Endodermal cell (in vitro differentiated cells): ENCODE measurements at regions not wholly inside any gene's neighbourhood (a gene's known extent, or its start where the extent isn't known, plus 50 kb on each side); places are given as distances from the start of the nearest gene placed in this dataset.

Experiments used
- DNase-seq: peaks from one replicate; pipeline ENCODE4 v3.0.0-alpha.2; 2017
- H3K27ac ChIP-seq: 2 replicates; pipeline ENCODE4 v1.5.1; 2013; ENCODE audit warnings: mild to moderate bottlenecking, low read depth, low read length, moderate library complexity
- H3K27me3 ChIP-seq: 2 replicates; pipeline ENCODE4 v1.6.1; 2013; ENCODE audit warnings: mild to moderate bottlenecking, low read length, moderate library complexity; ENCODE audit not compliant: insufficient read depth, control insufficient read depth, poor library complexity, severe bottlenecking
- H3K36me3 ChIP-seq: 2 replicates; pipeline ENCODE4 v1.7.0; 2013; ENCODE audit warnings: mild to moderate bottlenecking, low read length, moderate library complexity; ENCODE audit not compliant: control insufficient read depth, insufficient read depth
- H3K4me1 ChIP-seq: one replicate; pipeline ENCODE4 v1.7.0; 2013; ENCODE audit warnings: low read length; ENCODE audit not compliant: control insufficient read depth, insufficient read depth
- H3K4me3 ChIP-seq: 2 replicates; pipeline ENCODE4 v1.5.1; 2013; ENCODE audit warnings: mild to moderate bottlenecking, low read length, moderate library complexity
- H3K9ac ChIP-seq: 2 replicates; pipeline ENCODE4 v1.6.1; 2013; ENCODE audit warnings: mild to moderate bottlenecking, low read length, moderate library complexity; ENCODE audit not compliant: poor library complexity, severe bottlenecking; ENCODE audit errors: extremely low read depth
- H3K9me3 ChIP-seq: 2 replicates; pipeline ENCODE4 v1.6.1; 2013; ENCODE audit warnings: mild to moderate bottlenecking, low read length, moderate library complexity; ENCODE audit not compliant: control insufficient read depth
- H3K27ac Mint-ChIP-seq: 2 replicates; pipeline ENCODE4 v1.8.0; 2020; ENCODE audit warnings: mixed read lengths
- H3K27me3 Mint-ChIP-seq: 2 replicates; pipeline ENCODE4 v1.8.0; 2021; ENCODE audit warnings: mild to moderate bottlenecking, mixed read lengths; ENCODE audit not compliant: insufficient read depth
- H3K36me3 Mint-ChIP-seq: 2 replicates; pipeline ENCODE4 v1.8.0; 2020; ENCODE audit warnings: low read depth, mixed read lengths
- H3K4me1 Mint-ChIP-seq: 2 replicates; pipeline ENCODE4 v1.8.0; 2020; ENCODE audit warnings: mixed read lengths
- H3K4me3 Mint-ChIP-seq: 2 replicates; pipeline ENCODE4 v1.8.0; 2020; ENCODE audit warnings: mild to moderate bottlenecking, moderate library complexity, mixed read lengths
- H3K9me3 Mint-ChIP-seq: 2 replicates; pipeline ENCODE4 v1.8.0; 2020; ENCODE audit warnings: mild to moderate bottlenecking, mixed read lengths
- CTCF ChIP-seq: fragments of 200-600 bp; sonication (generic); conservative IDR thresholded peaks from 2 replicates; pipeline ENCODE4 v1.5.0; 2021; ENCODE audit warnings: antibody characterized with exemption, mild to moderate bottlenecking
- WGBS, 2 experiments: methylation state at CpG; one replicate each; pipeline versions ENCODE4 v1.1.5 to v1.1.7; 2013; ENCODE audit warnings: missing lambda C conversion rate in 2 of 2, mixed read lengths in 1 of 2; ENCODE audit not compliant: insufficient coverage in 1 of 2, insufficient read length in 1 of 2; 5-methylcytosine and 5-hydroxymethylcytosine counted together

DNA sequence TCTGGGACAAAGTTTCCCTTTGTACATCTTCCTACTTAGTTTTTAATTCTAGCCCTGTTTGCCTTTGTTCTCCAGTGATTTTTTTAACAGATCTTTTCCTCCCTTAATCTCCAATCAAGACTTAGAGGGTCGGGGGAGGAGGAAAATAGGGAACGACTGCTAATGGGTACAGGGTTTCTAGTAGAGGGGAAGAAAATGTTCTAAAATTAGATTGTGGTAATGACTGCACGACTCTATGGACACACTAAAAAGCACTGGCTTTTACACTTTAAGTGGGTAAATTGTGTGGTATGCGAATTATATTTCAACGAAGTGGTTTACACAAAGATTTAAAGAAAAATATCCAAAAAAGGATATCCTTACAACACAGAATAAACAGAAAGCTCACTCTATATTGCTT, 110.0 kb upstream of the SPON1 start:
- Mint-ChIP-seq H3K27ac (no peak overlapping the region), H3K4me1 (no peaks in the 10 kb centered on the region), H3K27me3 (no peaks in the 10 kb centered on the region), H3K9me3 (no peaks in the 10 kb centered on the region), H3K4me3 (no peak overlapping the region), H3K36me3 (no peaks in the 10 kb centered on the region)
- H3K27me3 ChIP-seq = no peaks in the 10 kb centered on the region
- no peak overlapping the region for H3K9ac ChIP-seq
- DNase-seq = no peak
- no peaks in the 10 kb centered on the region for H3K36me3 ChIP-seq
- no peaks in the 10 kb centered on the region for H3K9me3 ChIP-seq
- WGBS, 2 experiments = 96% methylated on average over 5 of the region's 5 CpGs; no CpG with 5 or more reads in 1 of the 2 experiments
- no peak overlapping the region for H3K4me3 ChIP-seq
- no peaks in the 10 kb centered on the region for H3K4me1 ChIP-seq
- H3K27ac ChIP-seq = no peak overlapping the region
- TF ChIP-seq CTCF = no peak

DNA sequence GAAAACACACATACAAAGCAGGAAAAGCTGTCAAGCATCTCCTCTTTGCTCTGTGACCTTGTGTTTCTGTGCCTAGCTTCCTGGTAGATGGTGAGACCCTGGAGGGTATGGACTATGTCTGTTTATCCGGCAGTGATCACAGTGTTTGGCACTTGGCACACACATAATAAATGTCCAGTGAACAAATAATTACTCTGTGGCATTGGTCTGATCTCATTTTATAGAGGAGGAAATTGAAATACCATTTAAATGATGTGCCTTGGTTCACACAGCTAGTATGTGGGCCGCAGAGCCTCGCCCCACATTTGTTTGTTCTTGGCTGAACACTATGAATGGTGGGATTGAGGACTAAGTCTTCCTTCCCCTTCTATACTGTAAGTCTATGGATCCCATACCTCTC, 104.7 kb upstream of the SPON1 start:
- H3K36me3 ChIP-seq = no peaks in the 10 kb centered on the region
- 94% methylated on average over 3 of the region's 3 CpGs; no CpG with 5 or more reads in 1 of the 2 experiments for WGBS, 2 experiments
- H3K4me3 ChIP-seq = no peak overlapping the region
- DNase-seq = no peak
- H3K9me3 ChIP-seq = no peaks in the 10 kb centered on the region
- Mint-ChIP-seq H3K4me3 (no peak overlapping the region), H3K36me3 (no peaks in the 10 kb centered on the region), H3K27me3 (no peaks in the 10 kb centered on the region), H3K4me1 (no peaks in the 10 kb centered on the region), H3K9me3 (no peaks in the 10 kb centered on the region), H3K27ac (no peak overlapping the region)
- H3K4me1 ChIP-seq = no peaks in the 10 kb centered on the region
- no peak overlapping the region for H3K9ac ChIP-seq
- H3K27me3 ChIP-seq = no peaks in the 10 kb centered on the region
- no peak overlapping the region for H3K27ac ChIP-seq
- no peak for TF ChIP-seq CTCF

- 77 to 100% methylated on average over 5 to 9 of the region's 9 CpGs for WGBS, 2 experiments
- H3K36me3 ChIP-seq = no peaks in the 10 kb centered on the region
- H3K9me3 Mint-ChIP-seq = no peaks in the 10 kb centered on the region
Observed at GRCh38 chr11:13859892-13860291, 102.6 kb upstream of the SPON1 start.

More at GRCh38 chr11:13859892-13860291, 102.6 kb upstream of the SPON1 start:
- no peaks in the 10 kb centered on the region for H3K9me3 ChIP-seq
- H3K4me1 ChIP-seq = no peaks in the 10 kb centered on the region
- no peaks in the 10 kb centered on the region for H3K27me3 ChIP-seq
- H3K27ac ChIP-seq = no peak overlapping the region
- Mint-ChIP-seq H3K4me1 (no peaks in the 10 kb centered on the region), H3K27ac (no peak overlapping the region), H3K4me3 (no peak overlapping the region), H3K27me3 (no peaks in the 10 kb centered on the region), H3K36me3 (no peaks in the 10 kb centered on the region)
- no peak for DNase-seq
- TF ChIP-seq CTCF = no peak
- H3K4me3 ChIP-seq = no peak overlapping the region
- H3K9ac ChIP-seq = no peak overlapping the region
